NB4 (cell line): ENCODE measurements at regions not wholly inside any gene's neighbourhood (a gene's known extent, or its start where the extent isn't known, plus 50 kb on each side); places are given as distances from the start of the nearest gene placed in this dataset.
"Not testable (repeated sequence)": the region's sequence is repeated elsewhere in the genome, so short reads cannot be mapped to it uniquely, and the experiment has no call there.

Experiments used
- DNase-seq: peaks from one replicate; pipeline ENCODE4 v3.0.0; 2010; ENCODE audit warnings: low read depth
- H3K4me3 ChIP-seq: one replicate; pipeline ENCODE4 v1.5.1; 2011; ENCODE audit warnings: mild to moderate bottlenecking, low read depth, low read length, moderate library complexity
- MYC ChIP-seq: IDR thresholded peaks from 2 replicates; pipeline ENCODE4 v1.6.1; 2011; ENCODE audit warnings: low read depth, low read length
- POLR2A ChIP-seq: IDR thresholded peaks from 2 replicates; pipeline ENCODE4 v1.6.1; 2011; ENCODE audit warnings: mild to moderate bottlenecking; ENCODE audit not compliant: insufficient read length; ENCODE audit errors: extremely low read depth
- TF ChIP-seq, protein P1 (sequence below): IDR thresholded peaks from one replicate; pipeline ENCODE4 v1.5.1; 2012; ENCODE audit warnings: low read depth, low read length
- TF ChIP-seq, protein P2 (sequence below): IDR thresholded peaks from 2 replicates; pipeline ENCODE4 v1.6.1; 2011; ENCODE audit warnings: low read depth, low read length

DNA sequence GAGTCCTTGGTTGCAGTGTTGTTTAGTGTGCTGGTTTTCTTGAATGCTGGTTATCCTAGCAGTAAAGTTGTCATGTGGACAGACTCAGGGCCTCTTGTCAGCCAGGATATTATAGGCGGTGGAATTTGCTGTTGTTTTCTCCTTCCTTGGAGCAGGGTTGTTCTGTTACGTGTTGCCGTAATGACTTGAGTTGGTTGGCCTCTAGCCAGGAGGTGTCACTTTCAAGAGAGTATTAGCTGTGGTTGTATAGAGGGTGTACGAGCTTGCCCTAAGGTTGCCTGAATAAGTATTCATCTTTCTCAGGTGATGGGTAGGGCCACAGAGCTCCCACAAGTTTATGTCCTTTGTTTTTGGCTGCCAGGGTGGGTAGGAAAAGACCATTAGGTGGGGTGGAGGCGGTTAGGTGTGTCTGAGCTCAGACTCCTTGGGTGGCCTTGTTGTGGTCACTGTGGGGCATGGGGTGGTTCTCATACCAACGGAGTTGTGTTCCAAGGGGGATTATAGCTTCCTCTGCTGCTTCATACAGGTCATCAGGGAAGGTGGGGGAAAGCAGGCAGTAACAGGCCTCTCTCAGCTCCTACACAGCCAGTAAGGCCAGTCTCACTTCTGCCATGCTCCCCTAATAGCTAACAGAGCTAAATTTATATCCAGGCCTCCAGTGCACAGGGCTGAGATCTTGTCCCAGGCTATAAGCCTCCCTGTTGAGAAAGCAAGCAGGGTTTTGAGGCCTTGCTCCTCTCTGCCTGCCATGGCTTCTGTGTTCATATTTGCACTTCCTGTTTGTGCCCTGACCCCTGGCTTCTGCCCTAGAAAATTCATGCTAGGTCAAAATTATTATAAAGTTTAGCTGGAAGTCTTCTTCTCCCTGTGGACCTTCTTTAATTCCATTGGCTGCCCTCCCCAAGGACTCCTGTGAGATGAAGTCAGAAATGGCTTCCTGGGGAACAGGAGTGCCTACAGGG lies 594.7 kb downstream of the RAPGEF2 start:
- TF ChIP-seq, protein P1, sequence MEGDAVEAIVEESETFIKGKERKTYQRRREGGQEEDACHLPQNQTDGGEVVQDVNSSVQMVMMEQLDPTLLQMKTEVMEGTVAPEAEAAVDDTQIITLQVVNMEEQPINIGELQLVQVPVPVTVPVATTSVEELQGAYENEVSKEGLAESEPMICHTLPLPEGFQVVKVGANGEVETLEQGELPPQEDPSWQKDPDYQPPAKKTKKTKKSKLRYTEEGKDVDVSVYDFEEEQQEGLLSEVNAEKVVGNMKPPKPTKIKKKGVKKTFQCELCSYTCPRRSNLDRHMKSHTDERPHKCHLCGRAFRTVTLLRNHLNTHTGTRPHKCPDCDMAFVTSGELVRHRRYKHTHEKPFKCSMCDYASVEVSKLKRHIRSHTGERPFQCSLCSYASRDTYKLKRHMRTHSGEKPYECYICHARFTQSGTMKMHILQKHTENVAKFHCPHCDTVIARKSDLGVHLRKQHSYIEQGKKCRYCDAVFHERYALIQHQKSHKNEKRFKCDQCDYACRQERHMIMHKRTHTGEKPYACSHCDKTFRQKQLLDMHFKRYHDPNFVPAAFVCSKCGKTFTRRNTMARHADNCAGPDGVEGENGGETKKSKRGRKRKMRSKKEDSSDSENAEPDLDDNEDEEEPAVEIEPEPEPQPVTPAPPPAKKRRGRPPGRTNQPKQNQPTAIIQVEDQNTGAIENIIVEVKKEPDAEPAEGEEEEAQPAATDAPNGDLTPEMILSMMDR = no peak
- TF ChIP-seq POLR2A (no peak), MYC (no peak)
- TF ChIP-seq, protein P2, sequence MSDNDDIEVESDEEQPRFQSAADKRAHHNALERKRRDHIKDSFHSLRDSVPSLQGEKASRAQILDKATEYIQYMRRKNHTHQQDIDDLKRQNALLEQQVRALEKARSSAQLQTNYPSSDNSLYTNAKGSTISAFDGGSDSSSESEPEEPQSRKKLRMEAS = no peak
- no peak overlapping the region for H3K4me3 ChIP-seq
- peak; percentile 1 for DNase-seq

DNA sequence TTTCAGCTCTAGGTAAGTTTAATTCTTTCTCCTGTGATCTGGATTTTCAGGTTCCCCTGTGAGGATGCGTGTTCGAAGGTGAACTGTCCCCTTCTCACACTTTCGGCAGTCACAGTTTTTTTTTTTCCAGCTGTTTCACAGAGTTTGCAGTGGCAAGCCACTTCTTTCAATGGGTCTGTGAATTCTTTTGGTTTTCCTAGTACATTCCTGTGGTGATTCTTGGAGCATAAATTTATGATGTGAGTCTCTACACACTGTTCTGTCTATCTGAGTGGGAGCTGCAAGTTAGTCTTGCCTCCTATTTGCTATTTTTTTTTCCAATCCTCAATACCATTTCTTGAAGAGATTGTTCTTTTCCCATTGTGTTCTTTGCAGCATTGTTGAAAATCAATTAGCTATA lies 595.5 kb downstream of the RAPGEF2 start:
- H3K4me3 ChIP-seq = no peak overlapping the region
- DNase-seq = no peak
- TF ChIP-seq POLR2A (no peak), MYC (no peak)
- TF ChIP-seq, protein P1 = no peak
- TF ChIP-seq, protein P2 = no peak

DNA sequence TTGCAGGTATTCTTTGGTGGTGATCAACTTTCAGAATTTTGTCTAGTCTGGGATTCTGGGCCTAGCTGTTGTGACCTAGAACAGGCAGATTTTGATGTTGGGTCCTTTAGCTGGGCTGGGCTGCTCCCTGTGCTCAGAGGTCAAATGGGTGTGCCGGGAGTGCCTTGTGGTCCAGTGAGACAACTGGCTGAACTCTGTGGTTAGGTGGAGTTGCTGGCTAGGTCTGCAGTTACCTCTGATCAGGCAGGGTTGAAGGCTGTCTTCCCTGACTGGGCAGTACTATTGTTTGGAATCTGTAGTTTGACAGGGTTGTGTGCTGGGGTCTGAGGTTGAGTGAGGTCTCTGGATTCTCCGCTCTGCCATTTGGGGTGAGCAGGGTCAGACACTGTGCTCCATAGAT lies 599.3 kb downstream of the RAPGEF2 start:
- DNase-seq = no peak
- H3K4me3 ChIP-seq = no peak overlapping the region
- TF ChIP-seq, protein P1 = no peak
- TF ChIP-seq MYC = no peak
- TF ChIP-seq POLR2A = no peak
- TF ChIP-seq, protein P2 = no peak

DNA sequence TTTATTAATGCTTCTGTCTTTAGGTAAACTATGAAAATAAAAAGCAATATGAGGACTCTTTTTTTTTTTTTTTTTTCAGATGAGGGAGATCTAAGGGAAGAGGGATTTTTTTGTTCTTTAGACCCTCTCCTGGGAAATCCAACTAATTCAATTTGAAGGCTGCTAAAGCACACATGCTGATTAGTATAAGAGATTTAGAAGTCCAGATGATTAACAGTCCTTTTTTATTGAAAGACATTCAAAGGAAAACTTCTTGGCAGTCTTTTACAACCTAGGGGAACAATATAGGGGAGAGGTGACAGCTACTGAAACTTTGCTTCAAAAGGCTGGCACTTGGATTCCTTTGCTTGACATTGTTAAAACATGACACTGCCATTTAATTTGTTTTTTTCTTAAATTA lies 602.5 kb downstream of the RAPGEF2 start:
- H3K4me3 ChIP-seq = no peak overlapping the region
- TF ChIP-seq POLR2A (no peak), MYC (no peak)
- TF ChIP-seq, protein P2 = no peak
- TF ChIP-seq, protein P1 = no peak
- no peak for DNase-seq

DNA sequence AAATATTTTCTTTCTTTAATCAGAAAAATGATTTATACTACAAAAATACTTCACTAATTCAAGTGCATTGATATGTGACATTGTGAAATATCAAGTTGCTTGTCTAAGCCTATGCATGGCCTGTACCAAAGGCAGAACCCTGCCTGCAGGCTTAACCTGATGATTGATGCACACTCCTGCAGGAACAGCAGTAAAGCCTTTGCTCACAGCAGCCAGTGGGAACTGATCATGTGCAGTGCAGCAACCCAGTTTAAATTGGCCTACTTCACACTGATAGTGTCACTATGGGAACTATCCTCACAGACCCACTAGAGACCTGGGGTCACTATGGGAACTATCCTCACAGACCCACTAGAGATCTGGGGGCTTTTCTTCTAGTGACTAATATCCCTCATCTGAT lies 603.8 kb downstream of the RAPGEF2 start:
- TF ChIP-seq, protein P1 = no peak
- TF ChIP-seq POLR2A (no peak), MYC (no peak)
- TF ChIP-seq, protein P2 = no peak
- no peak for DNase-seq
- no peak overlapping the region for H3K4me3 ChIP-seq

DNA sequence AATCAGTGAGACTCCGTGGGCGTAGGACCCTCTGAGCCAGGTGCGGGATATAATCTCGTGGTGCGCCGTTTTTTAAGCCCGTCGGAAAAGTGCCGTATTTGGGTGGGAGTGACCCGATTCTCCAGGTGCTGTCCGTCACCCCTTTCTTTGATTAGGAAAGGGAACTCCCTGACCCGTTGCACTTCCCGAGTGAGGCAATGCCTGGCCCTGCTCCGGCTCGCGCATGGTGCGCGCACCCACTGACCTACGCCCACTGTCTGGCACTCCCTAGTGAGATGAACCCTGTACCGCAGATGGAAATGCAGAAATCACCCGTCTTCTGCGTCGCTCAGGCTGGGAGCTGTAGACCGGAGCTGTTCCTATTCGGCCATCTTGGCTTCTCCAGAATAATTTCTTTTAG lies 612.3 kb downstream of the RAPGEF2 start:
- not testable (repeated sequence) for H3K4me3 ChIP-seq, DNase-seq
